Large intestine (tissue), 3 donors: ENCODE measurements at regions not wholly inside any gene's neighbourhood (a gene's known extent, or its start where the extent isn't known, plus 50 kb on each side); places are given as distances from the start of the nearest gene placed in this dataset.
"Not testable (repeated sequence)": the region's sequence is repeated elsewhere in the genome, so short reads cannot be mapped to it uniquely, and the experiment has no call there.

Source experiments
- DNase-seq, 2 donors: peaks; one replicate each; pipeline versions ENCODE4 v3.0.0 to v3.0.0-alpha.2; 2013
- H3K27ac ChIP-seq: one replicate; pipeline ENCODE4 v1.5.1; 2013; ENCODE audit warnings: low read length
- H3K27me3 ChIP-seq: 2 replicates; pipeline ENCODE4 v1.6.1; 2013; ENCODE audit warnings: low read length; ENCODE audit not compliant: control insufficient read depth, insufficient read depth
- H3K36me3 ChIP-seq: 2 replicates; pipeline ENCODE4 v1.6.1; 2013; ENCODE audit warnings: low read length; ENCODE audit not compliant: control insufficient read depth, insufficient read depth
- H3K4me1 ChIP-seq: one replicate; pipeline ENCODE4 v1.6.1; 2013; ENCODE audit warnings: low read length; ENCODE audit not compliant: control insufficient read depth, insufficient read depth
- H3K4me3 ChIP-seq: one replicate; pipeline ENCODE4 v1.5.1; 2013; ENCODE audit warnings: low read length
- H3K9me3 ChIP-seq: one replicate; pipeline ENCODE4 v1.6.1; 2013; ENCODE audit warnings: mild to moderate bottlenecking, low read depth, low read length, moderate library complexity; ENCODE audit not compliant: control insufficient read depth
- WGBS: methylation state at CpG from one replicate; pipeline ENCODE4 v1.1.5; 2013; ENCODE audit warnings: low lambda C conversion rate; ENCODE audit not compliant: insufficient coverage; 5-methylcytosine and 5-hydroxymethylcytosine counted together

GRCh38 chr10:9111976-9112375 is 1057.5 kb downstream of the GATA3 start:
- DNase-seq = no peak
- Histone ChIP-seq H3K27me3 (no peaks in the 10 kb centered on the region), H3K36me3 (no peaks in the 10 kb centered on the region), H3K27ac (no peak overlapping the region), H3K9me3 (no peaks in the 10 kb centered on the region), H3K4me1 (no peaks in the 10 kb centered on the region), H3K4me3 (no peak overlapping the region)
- WGBS = no CpG with 5 or more reads among the region's 4 CpGs

GRCh38 chr10:9126728-9127127 is 1072.2 kb downstream of the GATA3 start:
- H3K4me3 ChIP-seq = no peak overlapping the region
- no peak for DNase-seq
- WGBS = no CpG with 5 or more reads among the region's 4 CpGs

GRCh38 chr10:9137368-9137767 is 1082.9 kb downstream of the GATA3 start:
- Histone ChIP-seq H3K36me3 (no peaks in the 10 kb centered on the region), H3K4me3 (no peak overlapping the region), H3K27ac (no peak overlapping the region), H3K4me1 (no peaks in the 10 kb centered on the region), H3K9me3 (no peaks in the 10 kb centered on the region), H3K27me3 (no peaks in the 10 kb centered on the region)
- DNase-seq = no peak
- no CpG with 5 or more reads among the region's 2 CpGs for WGBS

More at GRCh38 chr10:9126728-9127127, 1072.2 kb downstream of the GATA3 start:
- Histone ChIP-seq H3K4me1 (no peaks in the 10 kb centered on the region), H3K27ac (no peak overlapping the region), H3K36me3 (no peaks in the 10 kb centered on the region), H3K9me3 (no peaks in the 10 kb centered on the region), H3K27me3 (no peaks in the 10 kb centered on the region)

- not testable (repeated sequence) for H3K9me3 ChIP-seq, DNase-seq, H3K4me1 ChIP-seq, H3K27ac ChIP-seq, H3K4me3 ChIP-seq, H3K27me3 ChIP-seq, H3K36me3 ChIP-seq
- no CpG with 5 or more reads among the region's 1 CpG for WGBS
These were observed 1084.3 kb downstream of the GATA3 start for GRCh38 chr10:9138829-9139228.

GRCh38 chr10:9140373-9140772 is 1085.9 kb downstream of the GATA3 start:
- DNase-seq = no peak
- H3K27me3 ChIP-seq = no peaks in the 10 kb centered on the region
- WGBS = 64% methylated on average over 2 of the region's 3 CpGs
- H3K36me3 ChIP-seq = no peaks in the 10 kb centered on the region
- no peaks in the 10 kb centered on the region for H3K4me1 ChIP-seq
- no peaks in the 10 kb centered on the region for H3K9me3 ChIP-seq
- H3K4me3 ChIP-seq = no peak overlapping the region
- no peak overlapping the region for H3K27ac ChIP-seq

GRCh38 chr10:9147475-9147874 is 1093.0 kb downstream of the GATA3 start:
- Histone ChIP-seq H3K36me3 (no peaks in the 10 kb centered on the region), H3K9me3 (no peaks in the 10 kb centered on the region), H3K27me3 (no peaks in the 10 kb centered on the region), H3K4me3 (no peak overlapping the region), H3K4me1 (no peaks in the 10 kb centered on the region), H3K27ac (no peak overlapping the region)
- no peak for DNase-seq
- whole genome bisulfite sequencing = no CpG with 5 or more reads among the region's 6 CpGs

- DNase-seq = no peak
- Histone ChIP-seq H3K9me3 (no peaks in the 10 kb centered on the region), H3K4me3 (no peak overlapping the region), H3K27ac (no peak overlapping the region), H3K4me1 (no peaks in the 10 kb centered on the region), H3K36me3 (no peaks in the 10 kb centered on the region), H3K27me3 (no peaks in the 10 kb centered on the region)
These were observed 1094.6 kb downstream of the GATA3 start for GRCh38 chr10:9149134-9149533.

- H3K36me3 ChIP-seq, H3K4me3 ChIP-seq: not testable (repeated sequence)
- 60% methylated on average over 1 of the region's 1 CpG for WGBS
These were observed 1098.6 kb downstream of the GATA3 start for GRCh38 chr10:9153057-9153456.

GRCh38 chr10:9157656-9158055 is 1103.2 kb downstream of the GATA3 start:
- no CpG with 5 or more reads among the region's 3 CpGs for WGBS

More at GRCh38 chr10:9153057-9153456, 1098.6 kb downstream of the GATA3 start:
- not testable (repeated sequence) for H3K27ac ChIP-seq, H3K27me3 ChIP-seq, H3K9me3 ChIP-seq, DNase-seq, H3K4me1 ChIP-seq

GRCh38 chr10:9158675-9159074 is 1104.2 kb downstream of the GATA3 start:
- Histone ChIP-seq H3K9me3 (no peaks in the 10 kb centered on the region), H3K27me3 (no peaks in the 10 kb centered on the region)

More at GRCh38 chr10:9157656-9158055, 1103.2 kb downstream of the GATA3 start:
- no peak for DNase-seq
- no peaks in the 10 kb centered on the region for H3K36me3 ChIP-seq
- no peak overlapping the region for H3K4me3 ChIP-seq
- no peaks in the 10 kb centered on the region for H3K4me1 ChIP-seq
- H3K9me3 ChIP-seq = no peaks in the 10 kb centered on the region
- H3K27ac ChIP-seq = no peak overlapping the region
- no peaks in the 10 kb centered on the region for H3K27me3 ChIP-seq

GRCh38 chr10:9160275-9160674 is 1105.8 kb downstream of the GATA3 start:
- no peaks in the 10 kb centered on the region for H3K9me3 ChIP-seq
- no peaks in the 10 kb centered on the region for H3K27me3 ChIP-seq
- no peak overlapping the region for H3K4me3 ChIP-seq
- WGBS = 100% methylated on average over 1 of the region's 2 CpGs
- DNase-seq = no peak
- no peaks in the 10 kb centered on the region for H3K36me3 ChIP-seq
- no peak overlapping the region for H3K27ac ChIP-seq
- H3K4me1 ChIP-seq = no peaks in the 10 kb centered on the region

More at GRCh38 chr10:9158675-9159074, 1104.2 kb downstream of the GATA3 start:
- DNase-seq = no peak
- no CpG with 5 or more reads among the region's 3 CpGs for WGBS
- Histone ChIP-seq H3K36me3 (no peaks in the 10 kb centered on the region), H3K4me3 (no peak overlapping the region), H3K27ac (no peak overlapping the region), H3K4me1 (no peaks in the 10 kb centered on the region)
